HG02840 (cell line): ENCODE measurements at regions not wholly inside any gene's neighbourhood (a gene's known extent, or its start where the extent isn't known, plus 50 kb on each side); places are given as distances from the start of the nearest gene placed in this dataset.
"Not testable (repeated sequence)": the region's sequence is repeated elsewhere in the genome, so short reads cannot be mapped to it uniquely, and the experiment has no call there.

Experiments used
- ATAC-seq: cut with Tn5 transposase; IDR thresholded peaks from one replicate; pipeline ENCODE4 v1.9.1; 2021; ENCODE audit warnings: mild to moderate bottlenecking, moderate library complexity, moderate number of reproducible peaks; ENCODE audit not compliant: unreplicated experiment, low FRiP score

- ATAC-seq, result not testable (repeated sequence)
Measured at GRCh38 chr9:39463696-39464095, 108.2 kb downstream of the SPATA31A1 start.

DNA sequence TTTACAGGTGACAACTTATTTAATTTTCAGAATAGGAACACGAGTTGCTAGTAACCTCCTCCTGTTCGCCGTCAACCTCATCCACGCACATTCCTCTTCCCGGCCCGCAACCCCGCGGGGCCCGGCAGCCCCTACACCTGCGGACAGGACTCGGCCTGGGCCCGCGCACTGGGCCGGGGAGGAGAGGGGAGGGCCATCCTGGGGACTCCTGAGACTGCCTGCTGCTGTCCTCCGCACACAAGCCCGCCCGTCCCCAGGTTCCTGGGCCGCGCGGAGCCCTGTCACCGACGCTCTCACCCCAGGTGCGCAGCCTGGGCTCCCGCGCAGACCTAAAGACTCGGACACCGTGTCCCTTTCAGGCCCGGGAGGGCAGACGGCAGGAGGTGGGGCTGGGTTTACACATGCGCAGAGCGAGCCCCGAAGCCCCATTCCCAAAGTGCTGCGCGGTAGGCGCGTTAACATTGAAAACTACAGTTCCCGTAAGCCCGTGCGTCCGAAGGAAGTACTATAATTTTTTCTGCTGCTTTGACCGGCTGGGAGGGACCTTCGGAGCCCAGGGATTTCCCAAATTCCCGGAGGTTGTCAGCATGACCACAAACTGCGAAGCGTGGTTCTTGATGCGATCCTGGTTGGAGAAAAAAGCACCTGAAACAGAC, 108.8 kb downstream of the SPATA31A1 start:
- peak; percentile 97 for ATAC-seq

GRCh38 chr9:39474499-39474898, 119.0 kb downstream of the SPATA31A1 start:
- peak; percentile 94 for ATAC-seq

DNA sequence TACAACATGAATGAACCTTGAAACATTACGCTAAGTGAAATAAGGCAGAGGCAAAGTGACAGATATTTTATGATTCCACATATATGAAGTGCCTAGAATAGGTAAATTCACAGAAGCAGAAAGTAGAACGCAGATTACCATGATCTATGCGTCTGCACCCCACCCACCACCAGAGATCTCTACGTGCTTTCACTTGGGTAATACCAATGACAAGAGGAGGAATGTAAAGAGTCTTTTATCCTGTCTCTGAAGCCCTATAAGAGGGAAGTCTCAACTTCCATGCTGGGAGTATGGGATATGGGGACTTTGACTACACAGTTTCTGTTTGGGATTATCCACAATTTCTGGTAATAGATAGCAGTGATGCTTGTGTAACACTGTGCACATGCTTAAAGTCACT, 127.6 kb downstream of the SPATA31A1 start:
- not testable (repeated sequence) for ATAC-seq

- ATAC-seq, result not testable (repeated sequence)
Measured at GRCh38 chr9:39483880-39484279, 128.4 kb downstream of the SPATA31A1 start.

- not testable (repeated sequence) for ATAC-seq
Measured at GRCh38 chr9:39484292-39484691, 128.8 kb downstream of the SPATA31A1 start.

DNA sequence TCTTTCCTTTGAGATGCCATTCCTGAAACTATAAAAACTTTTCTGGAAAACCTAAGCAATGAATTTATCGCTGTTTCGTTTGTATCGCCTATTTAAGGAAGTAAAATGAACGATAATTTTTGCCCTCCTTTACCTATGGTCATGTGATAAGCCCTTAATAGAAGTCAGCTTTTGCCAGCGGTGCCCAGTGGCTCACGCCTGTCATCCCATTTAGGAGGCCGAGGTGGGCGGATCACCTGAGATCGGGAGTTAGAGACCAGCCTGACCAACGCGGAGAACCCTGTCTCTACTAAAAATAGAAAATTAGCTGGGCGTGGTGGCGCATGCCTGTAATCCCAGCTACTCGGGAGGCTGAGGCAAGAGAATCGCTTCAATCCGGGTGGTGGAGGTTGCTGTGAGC, 132.0 kb downstream of the SPATA31A1 start:
- not testable (repeated sequence) for ATAC-seq

- not testable (repeated sequence) for ATAC-seq
Measured at GRCh38 chr9:39496248-39496647, 140.8 kb downstream of the SPATA31A1 start.

GRCh38 chr9:39503178-39503577, 147.7 kb downstream of the SPATA31A1 start:
- not testable (repeated sequence) for ATAC-seq

GRCh38 chr9:39527387-39528029, 172.0 kb downstream of the SPATA31A1 start:
- not testable (repeated sequence) for ATAC-seq

GRCh38 chr9:39532597-39532996, 177.1 kb downstream of the SPATA31A1 start:
- ATAC-seq, result not testable (repeated sequence)

DNA sequence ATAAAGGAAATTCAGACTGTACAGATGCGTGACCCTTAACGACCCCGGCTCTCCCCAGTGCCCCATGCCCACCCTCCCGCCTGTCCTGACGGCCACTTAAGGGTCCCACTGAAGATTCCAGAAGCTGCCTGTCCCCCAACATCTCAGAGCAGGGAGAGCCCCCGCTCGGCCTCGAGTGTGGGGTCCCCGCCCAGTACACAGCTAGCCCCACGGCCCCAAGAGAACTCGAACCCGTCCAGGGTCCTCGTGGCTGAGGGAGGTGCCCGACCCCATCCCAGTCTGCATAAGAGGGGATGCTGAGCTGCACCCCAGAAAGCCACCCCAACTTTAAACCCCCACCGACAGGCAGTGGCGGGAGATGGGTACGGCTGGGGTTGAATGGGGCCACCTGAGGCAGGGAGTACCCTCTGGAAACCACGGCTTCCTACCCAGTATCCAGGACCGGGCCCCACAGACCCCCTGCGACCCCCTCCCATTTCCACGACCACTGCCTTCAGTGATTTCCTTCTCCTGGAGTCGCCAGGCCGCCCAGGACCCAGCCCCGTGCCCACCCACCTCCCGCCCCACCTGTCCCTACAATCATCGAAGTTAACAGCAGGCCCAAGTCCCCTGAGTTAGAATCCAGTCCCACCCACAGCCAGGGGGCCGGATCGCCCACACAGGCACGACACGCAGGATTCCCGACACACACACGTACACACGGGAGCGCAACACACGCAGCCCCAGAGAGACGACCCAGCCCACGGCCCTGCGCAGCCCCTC, 177.7 kb downstream of the SPATA31A1 start:
- ATAC-seq, result not testable (repeated sequence)

GRCh38 chr9:39533763-39534548, 178.5 kb downstream of the SPATA31A1 start:
- not testable (repeated sequence) for ATAC-seq

DNA sequence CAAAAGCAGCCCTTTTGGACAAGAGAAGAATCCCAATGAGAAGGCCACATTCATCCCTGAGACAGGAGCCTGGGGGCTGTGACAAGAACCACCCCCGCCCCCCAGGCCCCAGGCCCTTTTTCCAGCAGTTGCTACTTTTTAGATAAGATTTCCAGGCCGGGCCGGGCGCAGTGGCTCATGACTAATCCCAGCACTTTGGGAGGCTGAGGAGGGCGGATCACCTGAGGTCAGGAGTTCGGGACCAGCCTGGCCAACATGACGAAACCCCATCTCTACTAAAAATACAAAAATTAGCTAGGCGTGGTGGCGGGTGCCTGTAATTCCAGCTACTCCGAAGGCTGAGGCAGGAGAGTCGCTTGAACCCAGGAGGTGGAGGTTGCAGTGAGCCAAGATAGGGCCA, 179.4 kb downstream of the SPATA31A1 start:
- not testable (repeated sequence) for ATAC-seq

DNA sequence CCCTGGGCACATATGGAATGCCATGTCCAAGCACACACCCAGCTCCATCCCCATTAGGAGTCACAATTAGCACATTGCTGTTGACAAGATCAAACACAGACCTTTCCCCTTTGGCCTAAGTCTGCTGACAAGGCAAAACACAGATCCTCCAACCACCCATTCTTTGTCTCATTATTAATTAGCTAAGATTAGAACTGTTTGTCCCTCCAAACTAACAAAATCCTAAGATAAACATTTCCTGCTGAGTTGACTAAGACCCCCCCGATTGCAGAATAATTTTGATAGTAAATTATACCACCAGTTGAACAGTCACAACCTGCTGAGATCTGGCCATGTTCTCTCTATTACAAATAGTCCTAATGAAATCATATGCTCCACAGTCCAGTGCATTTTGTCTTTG, 186.7 kb downstream of the SPATA31A1 start:
- ATAC-seq, result not testable (repeated sequence)

- ATAC-seq, result not testable (repeated sequence)
Measured at GRCh38 chr9:39545079-39545478, 189.6 kb downstream of the SPATA31A1 start.

GRCh38 chr9:39550573-39550972, 195.1 kb downstream of the SPATA31A1 start:
- ATAC-seq, result not testable (repeated sequence)

DNA sequence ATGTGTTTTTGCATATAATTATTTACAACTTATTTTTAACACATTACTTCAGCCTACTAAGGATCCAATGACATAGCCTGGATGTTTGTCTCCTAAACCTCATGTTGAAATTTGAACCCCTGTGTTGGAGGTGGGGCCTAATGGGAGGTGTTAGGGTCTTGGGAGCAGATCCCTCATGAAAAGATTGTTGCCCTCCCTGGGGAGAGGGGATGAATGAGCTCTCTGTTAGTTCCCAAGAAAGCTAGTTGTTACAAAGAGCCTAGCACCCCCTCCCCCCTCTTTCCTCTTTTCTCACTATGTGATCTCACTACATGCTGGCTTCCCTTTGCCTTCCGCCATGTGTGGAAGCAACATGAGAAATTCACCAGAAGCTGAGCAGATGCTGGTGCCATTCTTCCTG, 196.1 kb downstream of the SPATA31A1 start:
- ATAC-seq, result not testable (repeated sequence)

DNA sequence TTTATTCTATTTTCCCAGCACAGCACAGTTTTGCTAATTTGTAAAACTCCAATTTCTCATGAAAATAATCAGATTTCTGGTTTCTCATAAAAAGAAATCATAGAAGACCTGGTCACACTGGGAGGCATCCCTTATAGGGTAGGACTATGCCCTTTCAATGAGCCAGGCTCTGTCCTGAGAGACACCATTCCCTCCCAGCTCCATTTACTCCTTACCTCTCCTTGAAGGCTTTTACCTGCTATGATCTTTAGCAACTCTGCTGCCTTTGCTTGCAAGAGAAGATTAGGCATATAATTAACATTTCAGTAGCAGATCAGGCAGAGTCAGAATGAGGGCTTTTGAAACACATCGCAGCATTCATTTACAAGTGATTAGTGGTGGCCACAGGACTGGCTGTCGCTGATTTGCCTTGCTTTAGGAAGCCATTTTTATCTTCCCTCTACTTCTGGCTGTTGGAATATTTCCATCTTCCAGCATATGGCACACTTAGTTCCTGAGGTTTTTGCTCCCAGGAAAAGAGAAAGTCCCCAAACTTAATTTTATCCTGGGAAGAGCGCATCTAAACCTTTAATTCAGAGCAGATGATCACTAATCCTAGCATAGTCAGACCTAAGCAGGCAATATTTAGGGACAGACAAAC, 196.9 kb downstream of the SPATA31A1 start:
- ATAC-seq, result not testable (repeated sequence)

DNA sequence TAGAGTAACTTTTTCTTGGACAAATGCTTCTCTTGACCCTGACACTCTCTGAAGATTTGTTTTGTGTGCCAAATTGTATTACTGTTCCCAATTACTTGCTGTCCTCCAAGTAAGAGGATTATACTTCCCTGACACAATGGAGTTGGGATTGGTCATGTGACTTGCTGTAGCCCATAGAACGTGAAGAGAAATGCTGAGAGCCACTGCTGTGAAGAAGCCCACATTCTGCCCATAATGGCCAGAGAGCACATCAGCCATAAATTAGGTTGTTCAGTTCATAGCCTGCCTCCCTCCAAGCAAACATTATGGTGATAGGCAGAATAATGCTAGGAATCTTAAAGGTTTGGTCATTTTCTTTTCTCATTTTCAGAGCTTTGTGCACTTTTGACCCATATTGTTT, 198.9 kb downstream of the SPATA31A1 start:
- not testable (repeated sequence) for ATAC-seq
